Hepatic stellate cell (primary cell): ENCODE measurements at regions not wholly inside any gene's neighbourhood (a gene's known extent, or its start where the extent isn't known, plus 50 kb on each side); places are given as distances from the start of the nearest gene placed in this dataset.

ENCODE experiments used
- DNase-seq: peaks from one replicate; pipeline ENCODE4 v3.0.0; 2011; ENCODE audit warnings: low spot score

DNA sequence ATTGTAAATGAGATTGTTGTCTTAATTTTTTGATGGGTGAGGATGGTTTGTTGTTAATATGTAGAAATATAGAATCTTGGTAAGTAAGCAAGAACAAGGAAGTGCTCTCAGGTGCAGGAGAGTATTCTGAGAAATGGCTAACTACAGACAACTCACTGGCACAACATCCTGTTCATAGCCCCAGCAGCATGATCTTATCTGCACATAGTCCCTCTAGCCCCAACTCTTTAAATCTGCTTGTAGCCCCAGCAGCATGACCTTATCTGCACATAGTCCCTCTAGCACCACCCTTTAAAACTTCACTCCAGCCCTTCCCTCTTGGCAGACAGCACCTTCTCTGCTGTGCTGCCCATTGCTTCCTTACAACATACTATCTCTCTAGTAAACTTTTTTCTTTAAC is 1957.1 kb upstream of the ADGRL3 start:
- no peak for DNase-seq

DNA sequence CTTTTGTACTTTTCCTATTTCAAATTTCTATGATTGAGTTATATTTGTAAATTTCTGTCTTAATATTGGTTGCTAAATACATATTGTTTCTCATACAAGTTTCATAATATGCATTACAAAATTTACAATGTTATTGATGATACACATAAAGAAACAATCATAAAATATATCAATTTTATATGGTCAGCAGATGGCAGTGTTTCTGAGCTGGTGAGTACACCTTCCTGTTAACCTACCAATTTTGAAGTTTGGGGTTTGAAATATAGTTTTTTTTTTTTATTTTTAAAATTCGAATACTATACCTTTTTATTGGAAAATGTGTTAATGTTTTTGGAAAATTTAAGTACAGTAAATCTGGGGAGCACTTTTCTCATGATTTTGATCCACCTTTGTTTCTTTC is 1953.1 kb upstream of the ADGRL3 start:
- DNase-seq: peak; percentile 0

DNA sequence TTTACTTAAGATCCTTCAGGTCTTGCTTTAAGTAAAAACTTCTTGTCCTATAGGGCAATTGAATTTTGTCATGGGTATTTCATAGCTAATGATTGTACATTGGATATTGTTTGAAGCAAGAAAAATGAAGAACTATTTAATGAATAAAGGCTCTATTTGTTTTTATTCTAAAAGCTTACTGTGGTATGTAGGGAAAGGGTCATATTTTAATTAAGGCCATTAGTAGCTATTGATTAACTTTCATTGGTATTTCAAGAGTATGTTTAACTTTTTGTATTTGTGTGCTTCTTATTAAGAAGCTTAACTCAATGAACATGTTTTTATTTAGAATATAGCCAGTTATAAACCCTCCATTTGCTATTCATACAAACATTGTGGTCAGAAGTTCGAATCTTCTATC is 1951.8 kb upstream of the ADGRL3 start:
- DNase-seq: no peak

DNA sequence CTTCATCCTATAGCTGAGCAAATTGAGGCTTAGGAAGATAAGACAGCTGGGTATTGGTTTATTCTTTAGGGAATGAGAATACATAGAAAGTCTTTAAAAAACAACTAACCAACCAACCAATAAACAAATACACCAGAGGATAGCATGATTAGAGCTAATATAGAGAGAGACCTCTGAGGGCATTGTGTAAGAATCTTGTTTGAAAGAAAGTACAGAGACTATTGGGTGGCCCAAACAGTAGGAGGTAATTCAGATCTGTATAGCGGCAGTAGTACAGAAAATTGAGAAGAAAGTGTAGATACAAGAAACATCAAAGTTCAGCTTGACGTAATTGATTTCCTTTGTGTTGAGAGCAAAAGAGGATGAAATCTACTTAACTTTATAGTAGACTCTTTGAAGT is 1951.0 kb upstream of the ADGRL3 start:
- DNase-seq: no peak

DNA sequence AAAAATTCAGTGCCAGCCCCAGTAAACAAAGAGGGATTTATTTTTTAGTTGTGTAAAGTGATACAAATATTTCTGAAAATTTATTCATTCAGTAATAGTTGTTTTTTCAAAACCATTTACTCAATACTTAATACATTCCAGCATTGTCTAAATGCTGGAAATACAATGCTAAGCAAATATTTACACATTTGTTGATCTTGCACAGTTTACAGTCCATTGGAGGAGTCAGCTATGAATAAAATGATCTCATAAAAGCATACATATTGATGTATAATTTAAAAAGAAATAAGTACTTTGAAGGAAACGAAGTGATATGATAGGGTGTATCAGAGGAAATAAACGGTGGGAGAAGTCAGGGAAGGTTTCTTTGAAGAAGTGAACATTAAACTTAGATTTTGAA is 1942.1 kb upstream of the ADGRL3 start:
- no peak for DNase-seq

DNA sequence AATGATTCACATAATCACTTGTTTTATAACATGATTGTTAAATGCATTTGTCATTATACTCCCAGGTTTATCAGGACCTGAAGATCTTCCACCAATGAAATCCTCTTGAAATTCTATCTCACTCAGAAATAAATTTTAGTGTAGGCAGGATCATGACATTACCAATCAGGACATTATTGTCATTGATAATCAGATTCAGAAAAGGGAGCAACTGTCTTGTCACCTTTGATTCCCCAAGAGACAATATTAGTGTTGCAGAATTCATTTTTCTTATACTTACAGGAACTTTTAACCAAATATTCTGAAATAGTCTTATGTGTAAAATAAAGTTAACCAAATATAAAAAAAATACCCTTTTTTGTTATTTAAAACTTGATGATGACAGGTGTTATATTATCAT is 1892.5 kb upstream of the ADGRL3 start:
- no peak for DNase-seq

DNA sequence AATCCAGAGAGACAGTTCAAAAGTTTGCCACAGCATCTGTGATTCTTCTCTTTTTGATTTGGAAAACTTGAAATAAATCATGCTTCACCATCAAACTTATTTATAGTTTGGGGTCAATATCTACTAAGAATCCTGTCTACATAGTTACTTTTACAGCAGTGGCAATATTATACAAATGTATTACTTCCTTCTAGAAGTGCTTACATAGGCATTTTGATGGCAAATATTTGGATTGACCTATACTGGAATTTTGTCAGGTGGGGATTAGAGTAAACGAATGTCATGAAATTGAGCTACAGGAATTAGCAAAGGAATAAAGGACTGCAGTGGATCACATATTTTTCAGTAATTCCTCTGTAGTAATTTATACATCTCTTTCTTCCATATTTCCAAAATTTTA is 1885.5 kb upstream of the ADGRL3 start:
- no peak for DNase-seq

DNA sequence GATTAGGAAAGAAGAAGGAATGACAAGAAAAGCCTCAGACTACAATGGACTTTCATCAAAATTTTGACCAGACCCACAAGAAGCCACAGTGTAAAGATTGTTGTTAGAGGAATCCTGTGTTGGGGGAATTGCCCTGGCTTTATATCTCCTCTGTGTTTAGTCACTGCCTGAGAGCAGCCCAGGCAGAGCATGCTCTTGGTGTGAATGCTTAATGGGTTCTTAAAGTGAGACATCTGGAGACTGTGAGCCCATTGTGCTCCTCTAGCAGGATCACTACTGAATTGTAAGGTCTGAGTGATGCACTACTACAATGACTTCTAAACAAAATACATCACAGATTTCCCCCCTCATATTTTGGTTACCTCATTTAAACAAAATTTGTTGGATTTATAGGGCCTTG is 1860.5 kb upstream of the ADGRL3 start:
- DNase-seq: no peak

DNA sequence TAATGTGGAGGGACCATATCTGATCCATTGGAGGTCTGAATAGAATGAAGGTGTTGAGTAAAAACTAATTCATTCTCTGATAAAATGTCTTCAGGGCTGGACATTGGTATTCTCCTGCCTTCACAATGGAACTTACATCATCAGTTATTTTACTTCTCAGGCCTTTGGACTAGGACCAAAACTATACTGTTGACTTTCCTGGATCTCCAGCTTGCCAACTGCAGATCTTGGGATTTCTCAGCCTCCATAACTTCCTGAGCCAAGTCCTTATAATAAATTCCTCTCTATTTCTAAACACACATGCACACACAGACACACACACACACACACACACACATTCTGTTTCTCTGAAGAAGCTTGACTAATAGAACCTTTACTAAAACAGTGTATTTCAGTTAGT is 1858.6 kb upstream of the ADGRL3 start:
- no peak for DNase-seq

DNA sequence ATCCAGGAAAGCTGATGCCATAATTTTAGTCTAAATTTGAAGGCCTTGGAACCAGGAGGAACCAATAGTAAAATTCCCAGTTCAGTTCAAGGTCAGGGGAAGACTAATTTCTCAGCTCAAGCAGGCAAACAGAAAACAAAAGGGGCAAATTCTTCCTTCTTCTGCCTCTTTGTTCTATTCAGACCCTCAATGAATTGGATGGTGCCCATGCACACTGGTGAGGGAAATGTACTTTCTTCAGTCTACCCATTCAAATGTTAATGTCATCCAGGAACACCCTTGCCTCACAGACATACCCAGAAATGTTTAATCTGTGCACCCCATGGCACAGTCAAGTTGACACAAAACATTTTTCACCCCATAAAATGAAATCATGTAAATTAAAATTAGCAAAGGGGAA is 1851.2 kb upstream of the ADGRL3 start:
- no peak for DNase-seq

DNA sequence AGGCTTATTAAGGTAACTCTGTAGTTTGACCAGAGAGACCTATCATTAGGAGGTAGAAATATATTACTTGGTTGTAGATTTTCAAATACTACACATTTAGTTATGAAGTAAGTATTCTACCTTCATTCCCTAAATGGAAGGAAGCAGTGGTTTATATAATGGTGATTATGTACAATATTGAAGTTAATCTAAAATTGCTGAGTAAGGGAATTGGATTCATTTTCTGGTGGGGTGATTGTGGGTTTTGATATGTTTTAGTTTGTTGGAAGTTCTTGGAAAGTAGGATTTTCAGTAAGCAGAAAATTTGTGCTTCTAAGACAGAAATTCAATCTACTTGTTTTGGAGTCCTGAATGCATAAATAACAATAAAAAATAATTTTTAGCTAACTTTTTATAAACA is 1830.9 kb upstream of the ADGRL3 start:
- no peak for DNase-seq

DNA sequence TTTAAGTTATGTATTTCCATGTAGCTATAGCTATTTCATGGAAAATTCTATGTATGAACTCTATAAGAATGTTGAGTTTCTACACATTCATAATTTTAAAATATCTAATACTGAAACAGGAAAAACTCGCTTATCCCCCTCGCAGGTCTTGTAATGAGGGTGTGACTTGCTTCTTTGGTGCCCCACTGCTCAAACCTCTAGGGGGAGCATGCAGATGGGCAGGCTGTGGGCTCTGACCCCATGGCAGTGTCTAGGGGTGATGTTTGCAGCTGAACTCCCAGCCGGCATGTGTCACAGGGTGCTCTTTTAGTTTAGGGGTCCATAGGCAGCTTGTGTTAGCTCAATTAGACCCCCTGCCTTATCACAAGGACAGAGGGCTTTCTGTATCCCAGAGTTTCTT is 1825.7 kb upstream of the ADGRL3 start:
- DNase-seq: no peak

DNA sequence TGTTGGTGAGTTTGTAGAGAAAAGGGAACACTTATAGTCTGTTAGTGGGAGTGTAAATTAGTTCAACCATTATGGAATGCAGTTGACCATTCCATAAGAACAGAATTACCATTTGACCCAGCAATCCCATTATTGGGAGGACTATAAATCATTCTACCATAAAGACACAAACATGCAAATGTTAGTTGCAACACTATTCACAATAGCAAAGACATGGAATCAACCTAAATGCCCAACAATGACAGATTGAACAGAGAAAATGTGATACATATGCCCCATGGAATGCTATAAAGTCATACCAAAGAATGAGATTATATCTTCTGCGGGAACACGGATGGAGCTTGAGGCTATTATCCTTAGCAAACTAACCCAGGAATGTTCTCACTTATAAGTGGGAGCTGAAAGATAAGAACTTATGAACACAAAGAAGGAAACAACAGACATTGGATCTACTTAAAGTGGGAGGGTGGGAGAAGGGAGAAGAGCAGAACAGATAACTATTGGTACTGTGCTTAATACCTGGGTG is 1819.2 kb upstream of the ADGRL3 start:
- DNase-seq: no peak

DNA sequence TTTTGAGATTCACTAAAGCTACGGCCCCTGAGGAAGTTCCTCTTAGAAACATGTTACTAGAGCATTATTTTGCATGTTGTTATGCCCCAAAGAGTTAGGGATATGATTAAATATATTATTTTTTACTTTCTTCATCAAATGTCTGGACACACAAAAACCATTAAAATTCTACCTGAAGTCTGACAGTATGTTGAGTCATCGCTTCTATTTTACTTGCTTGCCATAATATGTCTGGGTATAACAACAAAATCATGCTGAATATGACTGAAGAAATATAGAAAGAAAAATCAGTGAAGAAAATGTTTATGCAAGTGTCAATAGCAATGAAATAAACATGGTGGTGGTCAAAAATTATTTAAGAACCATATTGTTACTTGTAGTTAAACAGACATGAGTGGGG is 1818.5 kb upstream of the ADGRL3 start:
- DNase-seq: no peak

DNA sequence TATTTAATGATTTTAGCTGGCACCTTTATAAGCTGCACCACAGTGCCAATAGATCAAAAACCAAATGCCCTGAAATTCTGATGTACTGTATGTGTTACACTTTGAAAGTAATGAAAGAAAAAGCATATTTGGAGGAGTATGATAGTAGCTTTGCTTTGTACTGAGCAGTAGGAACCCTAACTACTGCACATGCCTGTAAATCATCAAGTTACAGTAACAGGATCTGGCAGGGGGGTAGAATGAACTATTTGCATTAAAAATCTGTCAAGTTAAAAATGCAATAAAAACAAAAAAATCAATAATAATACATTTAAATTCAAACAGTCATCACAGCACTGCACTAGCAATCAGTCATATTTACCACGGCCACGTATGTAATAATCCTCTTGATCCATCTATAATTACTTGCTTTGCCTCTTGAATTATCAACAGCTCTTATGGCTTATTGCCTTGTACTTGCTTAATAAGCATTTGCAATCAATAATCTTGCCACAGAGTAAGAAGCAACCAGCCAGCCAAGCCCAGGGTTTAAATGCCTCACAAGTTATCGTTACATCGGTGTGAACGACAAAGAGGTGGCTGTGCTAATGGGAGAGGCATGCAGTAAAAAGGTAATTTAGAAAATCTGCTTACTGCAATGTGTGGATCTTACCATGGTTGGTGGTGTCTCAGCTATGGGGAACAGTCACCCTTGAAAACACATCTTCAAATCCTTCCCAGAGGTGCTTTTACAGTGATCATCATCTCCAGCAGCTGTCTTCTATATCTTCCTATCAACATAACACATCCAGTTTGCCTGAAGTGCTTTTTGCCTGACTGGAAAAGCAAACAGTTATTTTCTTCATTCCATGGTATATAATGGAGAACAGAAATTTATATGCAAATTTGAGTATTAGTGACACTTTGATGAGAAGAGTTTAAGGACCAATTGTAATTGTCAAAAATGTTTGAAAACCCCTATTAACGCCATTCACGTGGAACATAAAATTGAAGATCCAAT is 1812.1 kb upstream of the ADGRL3 start:
- no peak for DNase-seq

DNA sequence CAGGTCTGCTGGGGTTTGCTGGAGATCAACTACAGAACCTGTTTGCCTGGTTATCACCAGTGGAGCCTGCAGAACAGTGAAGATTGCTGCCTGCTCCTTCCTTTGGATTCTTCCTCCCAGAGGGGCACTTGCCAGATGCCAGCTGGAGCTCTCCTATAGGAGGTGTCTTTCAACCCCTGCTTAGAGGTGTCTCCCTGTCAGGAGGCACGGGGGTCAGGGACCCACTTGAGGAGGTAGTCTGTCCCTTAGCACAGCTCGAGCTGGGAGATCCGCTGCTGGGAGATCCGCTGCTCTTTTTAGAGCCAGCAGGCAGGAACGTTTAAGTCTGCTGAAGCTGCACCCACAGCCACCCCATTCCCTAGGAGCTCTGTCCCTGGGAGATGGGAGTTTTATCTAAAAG is 1806.3 kb upstream of the ADGRL3 start:
- DNase-seq: no peak

DNA sequence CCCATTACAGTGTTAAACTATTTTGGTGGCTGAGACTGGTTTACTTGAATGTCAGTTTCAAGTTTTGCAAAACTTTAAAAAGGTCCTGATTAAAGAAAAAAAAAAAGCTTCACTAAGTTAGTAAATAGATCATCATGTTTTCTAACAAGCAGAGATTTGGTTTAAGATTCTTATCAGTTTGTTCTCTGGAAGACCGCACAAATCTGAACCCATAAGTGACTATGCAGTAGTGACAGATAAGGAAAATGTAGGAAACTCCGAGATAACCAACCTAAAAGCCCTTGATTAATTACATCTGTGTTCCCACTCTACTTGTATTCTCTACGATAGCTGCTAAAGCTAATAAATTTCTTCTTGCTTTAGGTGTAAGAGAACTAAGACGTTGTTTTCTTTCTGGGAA is 1799.8 kb upstream of the ADGRL3 start:
- DNase-seq: no peak

DNA sequence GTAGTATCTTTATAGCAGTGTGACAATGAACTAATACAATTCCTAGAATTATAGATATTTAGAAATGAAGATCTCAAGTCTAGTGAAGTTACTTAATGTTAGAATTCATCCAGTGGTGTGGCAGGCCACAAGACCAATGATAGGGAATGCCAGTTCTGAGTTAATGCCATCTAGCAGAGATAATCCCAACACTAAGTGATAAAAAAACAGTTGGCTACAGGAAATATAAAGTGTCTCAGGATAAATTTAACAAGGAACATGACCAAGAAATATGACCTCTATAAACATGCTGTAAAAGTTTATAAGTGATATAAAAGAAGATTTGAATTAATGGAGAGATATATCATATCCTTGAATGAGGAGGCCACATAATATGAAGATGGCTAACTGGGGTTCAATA is 1790.5 kb upstream of the ADGRL3 start:
- DNase-seq: no peak

DNA sequence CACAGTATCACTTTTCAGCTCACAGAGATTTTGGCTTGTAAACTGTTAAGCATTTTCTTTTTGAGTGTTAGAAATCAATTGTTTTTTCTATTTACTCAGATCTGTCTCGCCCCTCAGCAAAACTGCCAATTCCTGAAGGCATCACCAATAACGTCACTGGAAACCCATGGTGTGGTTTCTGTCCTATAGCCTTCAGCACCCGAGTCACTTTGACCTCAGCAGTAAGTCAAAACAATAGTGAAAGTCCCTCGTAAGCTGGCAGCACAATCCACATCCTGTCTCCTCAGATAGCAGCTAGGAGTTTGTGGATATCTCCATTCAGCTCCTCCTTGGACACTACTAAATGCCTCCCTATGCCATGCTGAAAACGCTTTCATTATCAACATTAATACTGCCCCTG is 1787.4 kb upstream of the ADGRL3 start:
- no peak for DNase-seq

DNA sequence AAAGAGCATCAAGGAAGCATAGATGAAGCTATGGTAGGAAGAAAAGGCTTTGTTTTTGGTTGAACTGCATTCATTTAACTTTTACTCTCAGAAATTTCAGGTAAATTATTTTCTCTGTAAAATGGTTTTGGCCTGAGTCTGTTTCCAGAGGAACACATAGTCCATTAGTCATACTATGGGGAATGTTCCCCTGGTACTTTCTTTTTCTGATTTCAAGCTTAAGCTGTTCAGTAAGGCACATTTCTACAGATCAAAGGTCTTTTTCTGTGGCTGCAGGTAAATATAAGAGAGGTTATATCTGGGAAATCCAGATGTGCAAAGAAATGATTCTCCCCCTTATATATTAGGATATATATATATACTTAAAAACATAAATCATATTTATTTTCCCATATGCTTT is 1744.4 kb upstream of the ADGRL3 start:
- DNase-seq: no peak

DNA sequence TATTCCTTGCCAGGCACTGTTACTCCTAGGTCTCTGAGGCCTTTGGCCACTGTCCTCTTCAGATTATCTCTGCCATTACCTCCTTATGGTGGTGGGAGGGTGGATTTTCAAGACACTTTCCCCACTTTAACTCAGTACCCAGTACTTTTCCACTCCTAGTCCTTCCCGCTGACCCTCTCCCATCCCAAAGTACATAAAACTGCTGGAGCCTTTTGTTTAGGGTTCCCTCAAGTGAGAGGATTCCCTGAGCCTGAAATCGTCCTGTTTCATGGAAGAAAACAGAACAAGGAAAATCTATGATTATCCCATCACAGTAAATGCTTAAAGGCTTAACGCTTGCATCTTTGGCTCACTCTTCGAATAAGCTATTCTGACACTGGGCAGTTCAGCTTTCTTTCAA is 1742.5 kb upstream of the ADGRL3 start:
- no peak for DNase-seq

DNA sequence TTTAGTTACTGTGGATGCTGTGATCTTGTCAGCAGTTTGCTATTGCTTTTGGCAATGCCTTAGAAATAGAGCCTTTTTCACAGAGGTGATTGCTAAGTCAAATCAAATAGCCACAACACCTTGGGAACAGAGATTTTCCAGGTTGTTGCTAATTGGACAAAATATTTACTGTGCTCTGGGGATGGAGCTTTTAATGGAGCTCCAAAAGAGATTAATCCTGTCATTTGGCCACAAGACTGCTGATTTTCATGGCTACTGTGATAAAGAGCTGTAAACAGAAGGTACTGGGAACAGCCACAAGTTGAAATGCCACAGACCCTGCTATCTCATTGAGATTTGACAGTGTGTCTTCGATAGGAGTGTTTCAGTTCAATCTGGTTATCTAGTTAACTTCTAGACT is 1715.2 kb upstream of the ADGRL3 start:
- no peak for DNase-seq

DNA sequence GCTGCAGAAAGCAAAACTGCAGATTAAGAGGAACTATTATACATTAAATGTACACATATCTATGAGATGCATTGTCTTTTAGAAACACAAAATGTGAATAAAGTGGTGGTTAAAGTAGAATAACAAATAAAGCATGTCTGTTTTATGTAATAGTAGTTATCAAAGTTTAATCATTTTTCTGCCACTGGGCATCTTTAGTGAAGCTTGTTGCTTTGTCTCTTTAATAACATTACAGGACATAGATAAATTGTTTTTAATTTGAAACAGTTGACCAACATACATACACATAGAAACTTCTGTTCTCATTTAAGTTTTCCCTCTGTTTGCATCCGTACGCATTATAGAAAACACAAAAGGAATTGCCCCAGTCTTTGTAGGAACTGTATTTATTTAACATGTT is 1700.0 kb upstream of the ADGRL3 start:
- DNase-seq: no peak

DNA sequence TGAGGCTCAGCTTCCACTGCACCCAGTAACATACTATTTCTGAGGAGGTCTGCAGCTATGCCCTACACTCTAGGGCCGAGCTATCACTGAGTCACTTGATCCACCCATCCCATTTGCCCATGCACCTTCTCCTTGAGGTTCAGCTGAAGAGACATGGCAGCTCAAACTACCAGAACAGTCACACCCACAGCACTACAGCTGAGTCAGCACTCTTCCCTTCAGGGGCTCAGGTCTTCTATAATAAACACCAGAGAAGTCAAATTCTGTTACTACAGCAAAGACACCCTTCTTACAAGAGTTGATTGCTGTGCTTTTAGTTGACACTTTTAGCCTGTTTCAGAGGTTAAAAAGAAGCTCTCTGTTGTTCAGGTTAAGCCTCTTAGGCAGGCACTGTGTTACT is 1696.4 kb upstream of the ADGRL3 start:
- no peak for DNase-seq
